SK-N-SH (cell line): ENCODE measurements at regions not wholly inside any gene's neighbourhood (a gene's known extent, or its start where the extent isn't known, plus 50 kb on each side); places are given as distances from the start of the nearest gene placed in this dataset.

ENCODE experiments used
- CTCF ChIA-PET: fragments of 300-600, 350-600 bp; formaldehyde crosslinking; extraction: SDS; loops from one replicate; lab custom pipeline; 2021; lab: Yijun Ruan, JAX
- POLR2A ChIA-PET: fragments of 350-600 bp; sonication (Branson Sonifier 250); formaldehyde crosslinking; extraction: SDS; loops from one replicate; lab custom pipeline; 2020; ENCODE audit warnings: antibody characterized with exemption, inconsistent platforms; lab: Yijun Ruan, JAX
- DNase-seq: peaks from one replicate; pipeline ENCODE4 v3.0.0; 2012
- H2AFZ ChIP-seq: fragments of 200-600 bp; sonication (generic); 2 replicates; pipeline ENCODE4 v1.8.1; 2016; ENCODE audit warnings: antibody characterized with exemption, mild to moderate bottlenecking, low read depth
- H3F3A ChIP-seq: fragments of 200-600 bp; sonication (generic); replicated peaks from 2 replicates; pipeline ENCODE3; 2016; ENCODE audit warnings: antibody characterized with exemption, mild to moderate bottlenecking; ENCODE audit not compliant: insufficient read depth
- H3K27ac ChIP-seq, 2 experiments: fragments of 200-500 bp in 1 of 2; fragments of 200-600 bp in 1 of 2; sonication (Bioruptor generic) in 1 of 2; sonication (generic), shearing (Covaris generic) in 1 of 2; 2 replicates each; pipeline versions ENCODE4 v1.5.1 to v1.6.1; 2014 to 2016; ENCODE audit warnings: low read depth in 2 of 2, inconsistent platforms in 1 of 2, low read length in 1 of 2, mild to moderate bottlenecking in 1 of 2, mixed read lengths in 1 of 2
- H3K27me3 ChIP-seq: fragments of 200-600 bp; sonication (generic), shearing (Covaris generic); 2 replicates; pipeline ENCODE4 v1.6.1; 2016; ENCODE audit warnings: mixed run types; ENCODE audit not compliant: insufficient read depth
- H3K36me3 ChIP-seq, 2 experiments: fragments of 200-500 bp in 1 of 2; fragments of 200-600 bp in 1 of 2; sonication (Bioruptor generic) in 1 of 2; sonication (generic) in 1 of 2; replicated peaks in 1 of 2; 2 replicates each; pipeline versions ENCODE3 to v1.5.1; 2014 to 2016; ENCODE audit warnings: low read length in 1 of 2, mild to moderate bottlenecking in 1 of 2; ENCODE audit not compliant: insufficient read depth in 2 of 2, control insufficient read depth in 1 of 2
- H3K4me1 ChIP-seq, 2 experiments: fragments of 200-500 bp in 1 of 2; fragments of 200-600 bp in 1 of 2; sonication (Bioruptor generic) in 1 of 2; sonication (generic), shearing (Covaris generic) in 1 of 2; 2 replicates each; pipeline versions ENCODE4 v1.5.1 to v1.6.1; 2014 to 2016; ENCODE audit warnings: low read depth in 1 of 2, low read length in 1 of 2, mixed run types in 1 of 2; ENCODE audit not compliant: insufficient read depth in 2 of 2, control insufficient read depth in 1 of 2
- H3K4me2 ChIP-seq: fragments of 200-600 bp; sonication (generic), shearing (Covaris generic); 2 replicates; pipeline ENCODE4 v1.6.1; 2017; ENCODE audit warnings: mixed run types
- H3K4me3 ChIP-seq, 2 experiments: fragments of 200-500 bp in 1 of 2; fragments of 200-600 bp in 1 of 2; sonication (Bioruptor generic) in 1 of 2; sonication (generic), shearing (Covaris generic) in 1 of 2; 2 replicates each; pipeline versions ENCODE4 v1.5.1 to v1.8.1; 2014 to 2016; ENCODE audit warnings: low read depth in 2 of 2, inconsistent platforms in 1 of 2, low read length in 1 of 2, mild to moderate bottlenecking in 1 of 2, mixed read lengths in 1 of 2, moderate library complexity in 1 of 2
- H3K79me2 ChIP-seq: fragments of 200-600 bp; sonication (generic); 2 replicates; pipeline ENCODE4 v1.8.1; 2017; ENCODE audit warnings: mild to moderate bottlenecking; ENCODE audit not compliant: insufficient read depth
- H3K9ac ChIP-seq: fragments of 200-600 bp; sonication (generic); 2 replicates; pipeline ENCODE4 v1.6.1; 2017; ENCODE audit warnings: mixed run types
- H3K9me2 ChIP-seq: fragments of 200-600 bp; sonication (generic); 2 replicates; pipeline ENCODE4 v1.6.1; 2017; ENCODE audit warnings: mixed run types
- H3K9me3 ChIP-seq: fragments of 200-600 bp; sonication (generic); 2 replicates; pipeline ENCODE4 v1.6.1; 2017; ENCODE audit warnings: mixed run types, mild to moderate bottlenecking, moderate library complexity
- H4K20me1 ChIP-seq: fragments of 200-600 bp; sonication (generic); 2 replicates; pipeline ENCODE4 v1.6.1; 2017; ENCODE audit warnings: mild to moderate bottlenecking, mixed run types; ENCODE audit not compliant: insufficient read depth
- EZH2phosphoT487 ChIP-seq: fragments of 200-600 bp; sonication (generic); IDR thresholded peaks from 2 replicates; pipeline ENCODE4 v1.6.1; 2017; ENCODE audit warnings: low read depth, mixed run types, mild to moderate bottlenecking, antibody characterized with exemption, moderate library complexity, borderline replicate concordance
- FOSL2 ChIP-seq: IDR thresholded peaks from 2 replicates; pipeline ENCODE4 v1.4.0; 2012; ENCODE audit warnings: low read depth, mild to moderate bottlenecking, moderate library complexity, borderline replicate concordance
- TCF12 ChIP-seq: IDR thresholded peaks from 2 replicates; pipeline ENCODE4 v1.4.0; 2012
- WGBS: methylation state at CpG from one replicate; pipeline ENCODE4 v1.1.6; 2017; ENCODE audit warnings: low lambda C conversion rate; 5-methylcytosine and 5-hydroxymethylcytosine counted together
- TF ChIP-seq, protein P1 (sequence below): IDR thresholded peaks from 2 replicates; pipeline ENCODE4 v1.6.1; 2012; ENCODE audit warnings: mild to moderate bottlenecking, low read depth, low read length, moderate library complexity
- TF ChIP-seq, protein P2 (sequence below): fragments of 200-600 bp; sonication (generic); IDR thresholded peaks from 2 replicates; pipeline ENCODE4 v1.6.1; 2017; ENCODE audit warnings: antibody characterized with exemption, mild to moderate bottlenecking, moderate library complexity
- TF ChIP-seq, protein P3 (sequence below): IDR thresholded peaks from 2 replicates; pipeline ENCODE4; 2012

DNA sequence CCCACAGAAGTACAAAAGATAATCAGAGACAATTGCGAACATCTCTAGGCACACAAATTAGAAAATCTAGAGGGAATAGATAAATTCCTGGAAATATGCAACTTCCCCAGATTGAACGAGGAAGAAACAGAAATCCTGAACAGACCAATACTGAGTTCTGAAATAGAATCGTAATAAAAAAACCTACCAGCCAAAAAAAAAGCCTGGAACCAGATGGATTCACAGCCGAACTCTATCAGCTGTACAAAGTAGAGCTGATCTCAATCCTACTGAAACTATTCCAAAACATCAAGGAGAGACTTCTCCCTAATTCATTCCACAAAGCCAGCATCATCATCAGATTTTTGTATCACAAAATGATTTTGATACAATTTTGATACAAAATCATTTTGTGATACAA is 206.4 kb downstream of the REEP3 start (continued):
- TF ChIP-seq, protein P1, sequence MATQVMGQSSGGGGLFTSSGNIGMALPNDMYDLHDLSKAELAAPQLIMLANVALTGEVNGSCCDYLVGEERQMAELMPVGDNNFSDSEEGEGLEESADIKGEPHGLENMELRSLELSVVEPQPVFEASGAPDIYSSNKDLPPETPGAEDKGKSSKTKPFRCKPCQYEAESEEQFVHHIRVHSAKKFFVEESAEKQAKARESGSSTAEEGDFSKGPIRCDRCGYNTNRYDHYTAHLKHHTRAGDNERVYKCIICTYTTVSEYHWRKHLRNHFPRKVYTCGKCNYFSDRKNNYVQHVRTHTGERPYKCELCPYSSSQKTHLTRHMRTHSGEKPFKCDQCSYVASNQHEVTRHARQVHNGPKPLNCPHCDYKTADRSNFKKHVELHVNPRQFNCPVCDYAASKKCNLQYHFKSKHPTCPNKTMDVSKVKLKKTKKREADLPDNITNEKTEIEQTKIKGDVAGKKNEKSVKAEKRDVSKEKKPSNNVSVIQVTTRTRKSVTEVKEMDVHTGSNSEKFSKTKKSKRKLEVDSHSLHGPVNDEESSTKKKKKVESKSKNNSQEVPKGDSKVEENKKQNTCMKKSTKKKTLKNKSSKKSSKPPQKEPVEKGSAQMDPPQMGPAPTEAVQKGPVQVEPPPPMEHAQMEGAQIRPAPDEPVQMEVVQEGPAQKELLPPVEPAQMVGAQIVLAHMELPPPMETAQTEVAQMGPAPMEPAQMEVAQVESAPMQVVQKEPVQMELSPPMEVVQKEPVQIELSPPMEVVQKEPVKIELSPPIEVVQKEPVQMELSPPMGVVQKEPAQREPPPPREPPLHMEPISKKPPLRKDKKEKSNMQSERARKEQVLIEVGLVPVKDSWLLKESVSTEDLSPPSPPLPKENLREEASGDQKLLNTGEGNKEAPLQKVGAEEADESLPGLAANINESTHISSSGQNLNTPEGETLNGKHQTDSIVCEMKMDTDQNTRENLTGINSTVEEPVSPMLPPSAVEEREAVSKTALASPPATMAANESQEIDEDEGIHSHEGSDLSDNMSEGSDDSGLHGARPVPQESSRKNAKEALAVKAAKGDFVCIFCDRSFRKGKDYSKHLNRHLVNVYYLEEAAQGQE: no peak
- TF ChIP-seq, protein P2, sequence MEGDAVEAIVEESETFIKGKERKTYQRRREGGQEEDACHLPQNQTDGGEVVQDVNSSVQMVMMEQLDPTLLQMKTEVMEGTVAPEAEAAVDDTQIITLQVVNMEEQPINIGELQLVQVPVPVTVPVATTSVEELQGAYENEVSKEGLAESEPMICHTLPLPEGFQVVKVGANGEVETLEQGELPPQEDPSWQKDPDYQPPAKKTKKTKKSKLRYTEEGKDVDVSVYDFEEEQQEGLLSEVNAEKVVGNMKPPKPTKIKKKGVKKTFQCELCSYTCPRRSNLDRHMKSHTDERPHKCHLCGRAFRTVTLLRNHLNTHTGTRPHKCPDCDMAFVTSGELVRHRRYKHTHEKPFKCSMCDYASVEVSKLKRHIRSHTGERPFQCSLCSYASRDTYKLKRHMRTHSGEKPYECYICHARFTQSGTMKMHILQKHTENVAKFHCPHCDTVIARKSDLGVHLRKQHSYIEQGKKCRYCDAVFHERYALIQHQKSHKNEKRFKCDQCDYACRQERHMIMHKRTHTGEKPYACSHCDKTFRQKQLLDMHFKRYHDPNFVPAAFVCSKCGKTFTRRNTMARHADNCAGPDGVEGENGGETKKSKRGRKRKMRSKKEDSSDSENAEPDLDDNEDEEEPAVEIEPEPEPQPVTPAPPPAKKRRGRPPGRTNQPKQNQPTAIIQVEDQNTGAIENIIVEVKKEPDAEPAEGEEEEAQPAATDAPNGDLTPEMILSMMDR: no peak

DNA sequence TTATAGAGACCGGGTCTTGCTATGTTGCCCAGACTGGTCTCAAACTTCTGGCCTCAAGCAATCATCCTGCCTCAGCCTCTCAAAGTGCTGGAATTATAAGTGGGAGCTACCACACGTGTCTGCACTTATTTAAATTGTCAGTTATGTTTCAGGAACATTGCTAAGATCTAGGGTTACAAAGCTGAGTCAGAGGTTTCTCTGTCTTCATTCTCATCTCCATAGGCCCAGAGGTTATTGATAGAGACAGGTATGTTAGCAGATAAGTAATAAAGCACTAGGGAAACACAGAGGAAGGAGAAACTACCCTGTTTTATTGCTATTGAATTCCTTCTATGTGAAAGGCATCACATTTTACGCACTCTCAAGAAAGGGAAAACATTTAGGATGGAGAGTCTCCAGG is 214.1 kb downstream of the REEP3 start:
- no peaks in the 10 kb centered on the region for H3K4me1 ChIP-seq
- DNase-seq: no peak
- no peak overlapping the region for H3K9ac ChIP-seq
- CTCF ChIA-PET: no interaction called here
- H3K79me2 ChIP-seq: no peaks in the 10 kb centered on the region
- no peaks in the 10 kb centered on the region for H4K20me1 ChIP-seq
- no peak overlapping the region for H3K4me3 ChIP-seq
- H2AFZ ChIP-seq: no peak overlapping the region
- no peak overlapping the region for H3K27ac ChIP-seq
- H3K36me3 ChIP-seq: no peaks in the 10 kb centered on the region
- H3K9me3 ChIP-seq: no peaks in the 10 kb centered on the region
- WGBS: 69% methylated on average over 3 of the region's 3 CpGs
- H3K9me2 ChIP-seq: no peaks in the 10 kb centered on the region
- no peaks in the 10 kb centered on the region for H3K27me3 ChIP-seq
- TF ChIP-seq, protein P3, sequence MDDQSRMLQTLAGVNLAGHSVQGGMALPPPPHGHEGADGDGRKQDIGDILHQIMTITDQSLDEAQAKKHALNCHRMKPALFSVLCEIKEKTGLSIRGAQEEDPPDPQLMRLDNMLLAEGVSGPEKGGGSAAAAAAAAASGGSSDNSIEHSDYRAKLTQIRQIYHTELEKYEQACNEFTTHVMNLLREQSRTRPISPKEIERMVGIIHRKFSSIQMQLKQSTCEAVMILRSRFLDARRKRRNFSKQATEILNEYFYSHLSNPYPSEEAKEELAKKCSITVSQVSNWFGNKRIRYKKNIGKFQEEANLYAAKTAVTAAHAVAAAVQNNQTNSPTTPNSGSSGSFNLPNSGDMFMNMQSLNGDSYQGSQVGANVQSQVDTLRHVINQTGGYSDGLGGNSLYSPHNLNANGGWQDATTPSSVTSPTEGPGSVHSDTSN: peak; percentile 78
- peak; percentile 27; the same call in 1 of the 2 replicates for TF ChIP-seq TCF12
- TF ChIP-seq FOSL2: 0 out of 2 replicates have a peak, but pooled peaks have one; percentile 14
- no peak for TF ChIP-seq EZH2phosphoT487
- TF ChIP-seq, all 33 proteins: peak for 3
- H3K4me2 ChIP-seq: no peak overlapping the region
- POLR2A ChIA-PET: no interaction called here
- peaks cover 1% of the 10 kb centered on the region for H3F3A ChIP-seq

DNA sequence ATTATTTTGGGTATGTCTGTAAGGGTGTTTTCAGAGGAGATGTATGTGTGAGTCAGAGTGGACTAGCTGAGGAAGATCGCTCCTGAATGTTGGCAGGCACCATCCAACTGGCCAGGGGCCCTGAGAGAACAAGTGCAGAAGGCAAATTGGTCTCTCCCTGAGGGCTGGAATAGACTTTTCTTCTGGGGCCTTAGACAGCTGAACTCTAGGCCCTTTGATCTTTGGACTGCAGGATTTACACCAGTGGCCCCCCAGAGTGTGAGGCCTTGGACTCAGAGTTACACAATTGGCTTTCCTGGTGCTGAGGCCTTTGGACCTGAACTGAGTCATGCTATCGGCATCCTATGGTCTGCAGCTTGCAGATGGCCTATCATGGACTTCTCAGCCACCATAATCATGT is 217.2 kb downstream of the REEP3 start:
- Histone ChIP-seq H4K20me1 (no peaks in the 10 kb centered on the region), H3K4me3 (no peak overlapping the region), H3K9me3 (no peaks in the 10 kb centered on the region), H3K27ac (no peak overlapping the region), H3K27me3 (no peaks in the 10 kb centered on the region), H2AFZ (no peak overlapping the region), H3F3A (no peaks in the 10 kb centered on the region), H3K9me2 (no peaks in the 10 kb centered on the region), H3K79me2 (no peaks in the 10 kb centered on the region), H3K4me1 (no peaks in the 10 kb centered on the region), H3K9ac (no peak overlapping the region), H3K4me2 (no peak overlapping the region), H3K36me3 (no peaks in the 10 kb centered on the region)
- ChIA-PET CTCF (interaction anchor here (1.0 to 2.0 kb wide), 3 partner anchors 17 to 38 kb away, joined by 3 to 9 read pairs (median 3); no protein-coding TSS in a partner anchor), POLR2A (no interaction called here)
- no peak for DNase-seq
- WGBS: 77% methylated on average over 2 of the region's 2 CpGs
- TF ChIP-seq EZH2phosphoT487 (no peak), FOSL2 (peak; percentile 24; the same call in 1 of the 2 replicates)
